Activated CD4-positive, alpha-beta T cell treated with anti-CD3 and anti-CD28 coated beads, Interleukin-2, amount 10 ng/mL, durations not matched to agents 24 days and 14 days (primary cell): ENCODE measurements at regions not wholly inside any gene's neighbourhood (a gene's known extent, or its start where the extent isn't known, plus 50 kb on each side); places are given as distances from the start of the nearest gene placed in this dataset.

Source experiments
- DNase-seq: peaks from one replicate; pipeline ENCODE4 v3.0.0; 2022
- H3K27ac Mint-ChIP-seq: one replicate; pipeline ENCODE4 v1.8.0; 2022; ENCODE audit warnings: mild to moderate bottlenecking, mixed read lengths
- H3K27me3 Mint-ChIP-seq: one replicate; pipeline ENCODE4 v1.8.0; 2022; ENCODE audit warnings: mixed read lengths
- H3K36me3 Mint-ChIP-seq: one replicate; pipeline ENCODE4 v1.8.0; 2022; ENCODE audit warnings: low read depth, mild to moderate bottlenecking, mixed read lengths
- H3K4me1 Mint-ChIP-seq: one replicate; pipeline ENCODE4 v1.8.0; 2021; ENCODE audit warnings: mixed read lengths
- H3K4me3 Mint-ChIP-seq: one replicate; pipeline ENCODE4 v1.8.0; 2022; ENCODE audit warnings: mild to moderate bottlenecking, moderate library complexity, mixed read lengths
- H3K9me3 Mint-ChIP-seq: one replicate; pipeline ENCODE4 v1.8.0; 2021; ENCODE audit warnings: mixed read lengths
- intact Hi-C: fragments of 100-400 bp; cut with micrococcal nuclease; formaldehyde crosslinking; loops from one replicate; pipeline ENCODE4 v1.15.1; 2023

GRCh38 chr12:66885115-66885875, 206.4 kb upstream of the GRIP1 start:
- no peak overlapping the region for H3K27ac Mint-ChIP-seq
- no peaks in the 10 kb centered on the region for H3K9me3 Mint-ChIP-seq
- intact Hi-C loops: no loop called here
- H3K4me1 Mint-ChIP-seq: no peaks in the 10 kb centered on the region
- H3K4me3 Mint-ChIP-seq: no peak overlapping the region
- H3K27me3 Mint-ChIP-seq: no peaks in the 10 kb centered on the region
- no peaks in the 10 kb centered on the region for H3K36me3 Mint-ChIP-seq
- DNase-seq: no peak

DNA sequence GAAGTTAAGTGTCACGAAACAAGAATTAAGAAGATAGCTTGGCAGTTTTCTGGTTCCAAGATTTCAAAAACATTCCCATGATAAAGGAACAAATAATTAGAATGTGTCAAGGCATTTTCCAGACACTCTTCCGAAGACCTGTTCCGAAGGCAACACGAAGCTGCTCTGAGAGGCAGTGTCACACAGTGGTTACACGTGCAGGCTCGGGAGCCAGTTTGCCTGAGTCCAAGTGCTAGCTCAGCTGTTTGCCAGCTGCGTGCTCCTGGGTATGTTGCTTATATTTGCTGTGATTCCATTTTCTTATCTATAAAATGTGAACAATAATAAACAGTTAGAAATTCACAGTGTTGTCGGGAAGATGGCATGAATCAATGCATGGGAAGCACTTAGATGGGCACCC, 217.9 kb upstream of the GRIP1 start:
- peaks cover 7% of the 10 kb centered on the region for H3K4me1 Mint-ChIP-seq
- no peaks in the 10 kb centered on the region for H3K36me3 Mint-ChIP-seq
- no peaks in the 10 kb centered on the region for H3K27me3 Mint-ChIP-seq
- H3K27ac Mint-ChIP-seq: no peak overlapping the region
- peaks cover 3% of the 10 kb centered on the region for H3K9me3 Mint-ChIP-seq
- DNase-seq: no peak
- no peak overlapping the region for H3K4me3 Mint-ChIP-seq
- intact Hi-C loops: no loop called here

DNA sequence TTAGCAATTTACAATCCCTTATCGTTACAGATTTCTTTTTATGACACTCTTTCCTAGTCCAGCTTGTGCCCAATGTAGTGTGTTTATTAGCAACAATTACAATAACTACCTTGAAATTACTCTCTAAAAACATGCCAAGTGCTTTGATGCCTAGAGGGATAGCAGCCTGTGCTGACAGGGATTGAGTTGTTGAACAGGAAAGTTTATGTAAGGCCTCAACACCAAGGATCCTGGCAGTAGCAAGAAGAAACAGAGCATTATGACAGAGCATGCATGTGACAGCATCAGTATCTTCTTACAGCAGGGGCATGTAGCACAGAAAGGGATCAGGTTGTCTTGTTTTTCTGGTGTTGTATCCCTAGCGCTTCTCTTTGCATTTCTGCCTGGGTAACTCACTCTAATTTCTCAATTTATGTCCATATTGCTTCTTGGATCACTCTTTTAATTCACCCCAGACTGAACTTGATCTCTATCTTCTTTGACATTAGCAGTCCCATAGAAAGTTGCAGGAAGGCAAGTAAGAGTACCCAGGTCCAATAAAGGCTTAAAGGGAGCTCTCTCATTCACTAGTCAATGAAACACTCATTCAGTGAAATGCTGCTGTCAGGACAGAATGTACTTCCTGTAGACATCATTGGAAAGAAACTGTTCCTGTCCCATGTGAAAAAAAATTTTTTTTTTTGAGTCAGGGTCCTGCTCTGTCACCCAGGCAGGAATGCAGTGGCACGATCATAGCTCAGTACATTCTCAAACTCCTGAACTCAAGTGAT, 220.0 kb upstream of the GRIP1 start:
- intact Hi-C loops: no loop called here
- H3K27ac Mint-ChIP-seq: no peak overlapping the region
- H3K4me3 Mint-ChIP-seq: no peak overlapping the region
- no peaks in the 10 kb centered on the region for H3K36me3 Mint-ChIP-seq
- H3K4me1 Mint-ChIP-seq: peaks cover 7% of the 10 kb centered on the region
- no peak for DNase-seq
- H3K27me3 Mint-ChIP-seq: no peaks in the 10 kb centered on the region
- H3K9me3 Mint-ChIP-seq: peaks cover 1% of the 10 kb centered on the region

GRCh38 chr12:66899588-66899987, 220.7 kb upstream of the GRIP1 start:
- no peak overlapping the region for H3K27ac Mint-ChIP-seq
- no peak for DNase-seq
- no peaks in the 10 kb centered on the region for H3K27me3 Mint-ChIP-seq
- H3K4me3 Mint-ChIP-seq: no peak overlapping the region
- intact Hi-C loops: no loop called here
- peaks cover 7% of the 10 kb centered on the region for H3K4me1 Mint-ChIP-seq
- no peaks in the 10 kb centered on the region for H3K9me3 Mint-ChIP-seq
- no peaks in the 10 kb centered on the region for H3K36me3 Mint-ChIP-seq

GRCh38 chr12:66900616-66901015, 221.7 kb upstream of the GRIP1 start:
- peaks cover 7% of the 10 kb centered on the region for H3K4me1 Mint-ChIP-seq
- H3K27me3 Mint-ChIP-seq: no peaks in the 10 kb centered on the region
- intact Hi-C loops: no loop called here
- H3K4me3 Mint-ChIP-seq: no peak overlapping the region
- no peak for DNase-seq
- no peaks in the 10 kb centered on the region for H3K9me3 Mint-ChIP-seq
- H3K36me3 Mint-ChIP-seq: no peaks in the 10 kb centered on the region
- H3K27ac Mint-ChIP-seq: no peak overlapping the region

- Mint-ChIP-seq H3K27me3 (no peaks in the 10 kb centered on the region), H3K4me3 (no peak overlapping the region), H3K4me1 (peaks cover 7% of the 10 kb centered on the region), H3K36me3 (no peaks in the 10 kb centered on the region), H3K27ac (no peak overlapping the region), H3K9me3 (no peaks in the 10 kb centered on the region)
- DNase-seq: no peak
- intact Hi-C loops: no loop called here
Observed at GRCh38 chr12:66901138-66901932, 222.5 kb upstream of the GRIP1 start.

DNA sequence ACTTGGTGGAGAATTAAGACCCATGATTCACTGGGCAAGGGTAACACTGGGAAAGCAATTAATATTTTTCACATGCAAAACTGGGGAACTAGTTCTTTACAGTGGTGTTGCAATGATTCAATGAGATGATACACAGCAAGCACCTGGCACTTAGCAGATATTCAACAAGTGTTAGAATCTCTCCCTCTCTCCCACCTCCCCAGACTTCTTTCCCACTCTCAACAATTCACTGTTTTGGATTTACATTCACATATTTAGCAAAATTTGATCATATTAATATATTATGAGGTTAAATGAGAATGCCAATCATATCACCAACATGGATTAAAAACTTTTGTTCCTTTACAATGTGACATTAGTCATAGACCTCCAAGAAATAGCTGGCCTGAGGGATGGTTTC, 223.1 kb upstream of the GRIP1 start:
- H3K27ac Mint-ChIP-seq: no peak overlapping the region
- no peaks in the 10 kb centered on the region for H3K36me3 Mint-ChIP-seq
- no peak overlapping the region for H3K4me3 Mint-ChIP-seq
- H3K9me3 Mint-ChIP-seq: no peaks in the 10 kb centered on the region
- no peaks in the 10 kb centered on the region for H3K27me3 Mint-ChIP-seq
- intact Hi-C loops: no loop called here
- peaks cover 7% of the 10 kb centered on the region for H3K4me1 Mint-ChIP-seq
- DNase-seq: no peak

GRCh38 chr12:66903782-66904396, 225.0 kb upstream of the GRIP1 start:
- Mint-ChIP-seq H3K27me3 (no peaks in the 10 kb centered on the region), H3K4me3 (no peak overlapping the region)
- intact Hi-C loops: no loop called here

GRCh38 chr12:66905201-66905600, 226.3 kb upstream of the GRIP1 start:
- Mint-ChIP-seq H3K27ac (no peak overlapping the region), H3K4me3 (no peak overlapping the region), H3K4me1 (peaks cover 11% of the 10 kb centered on the region), H3K27me3 (no peaks in the 10 kb centered on the region), H3K36me3 (no peaks in the 10 kb centered on the region), H3K9me3 (no peaks in the 10 kb centered on the region)
- intact Hi-C loops: no loop called here
- no peak for DNase-seq

More at GRCh38 chr12:66903782-66904396, 225.0 kb upstream of the GRIP1 start:
- H3K36me3 Mint-ChIP-seq: no peaks in the 10 kb centered on the region
- no peak for DNase-seq
- H3K9me3 Mint-ChIP-seq: no peaks in the 10 kb centered on the region
- peaks cover 7% of the 10 kb centered on the region for H3K4me1 Mint-ChIP-seq
- H3K27ac Mint-ChIP-seq: no peak overlapping the region

DNA sequence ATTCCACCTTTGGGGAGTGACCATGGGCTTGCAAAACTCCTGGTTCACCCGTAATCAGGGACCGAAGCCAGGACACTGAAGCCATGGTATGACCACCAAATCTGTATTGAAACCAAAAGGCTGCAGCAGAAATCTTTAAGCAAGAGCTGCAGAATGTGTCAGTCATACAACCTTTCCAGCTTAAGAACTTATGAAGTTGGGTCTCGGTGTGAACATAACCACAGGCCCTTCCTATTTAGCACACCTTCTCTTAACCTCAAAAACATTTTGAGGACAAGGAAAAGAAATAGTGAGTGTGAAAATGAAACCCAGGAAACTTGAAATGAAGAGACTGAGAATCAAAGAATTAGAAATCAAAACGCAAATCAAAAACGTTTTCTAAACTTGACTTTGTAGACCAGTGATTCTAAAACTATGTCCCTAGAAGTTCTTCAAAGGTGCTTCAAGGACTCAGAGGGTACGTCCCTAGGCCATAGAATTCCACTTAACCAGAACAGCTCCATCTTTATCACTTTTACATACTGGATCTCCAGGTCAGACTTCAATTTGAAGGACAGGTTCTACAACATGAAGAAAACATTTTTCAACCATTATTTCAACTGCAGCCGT, 231.6 kb upstream of the GRIP1 start:
- H3K4me3 Mint-ChIP-seq: no peak overlapping the region
- DNase-seq: no peak
- peaks cover 8% of the 10 kb centered on the region for H3K4me1 Mint-ChIP-seq
- H3K9me3 Mint-ChIP-seq: no peaks in the 10 kb centered on the region
- H3K27me3 Mint-ChIP-seq: no peaks in the 10 kb centered on the region
- intact Hi-C loops: no loop called here
- H3K27ac Mint-ChIP-seq: no peak overlapping the region
- H3K36me3 Mint-ChIP-seq: no peaks in the 10 kb centered on the region

DNA sequence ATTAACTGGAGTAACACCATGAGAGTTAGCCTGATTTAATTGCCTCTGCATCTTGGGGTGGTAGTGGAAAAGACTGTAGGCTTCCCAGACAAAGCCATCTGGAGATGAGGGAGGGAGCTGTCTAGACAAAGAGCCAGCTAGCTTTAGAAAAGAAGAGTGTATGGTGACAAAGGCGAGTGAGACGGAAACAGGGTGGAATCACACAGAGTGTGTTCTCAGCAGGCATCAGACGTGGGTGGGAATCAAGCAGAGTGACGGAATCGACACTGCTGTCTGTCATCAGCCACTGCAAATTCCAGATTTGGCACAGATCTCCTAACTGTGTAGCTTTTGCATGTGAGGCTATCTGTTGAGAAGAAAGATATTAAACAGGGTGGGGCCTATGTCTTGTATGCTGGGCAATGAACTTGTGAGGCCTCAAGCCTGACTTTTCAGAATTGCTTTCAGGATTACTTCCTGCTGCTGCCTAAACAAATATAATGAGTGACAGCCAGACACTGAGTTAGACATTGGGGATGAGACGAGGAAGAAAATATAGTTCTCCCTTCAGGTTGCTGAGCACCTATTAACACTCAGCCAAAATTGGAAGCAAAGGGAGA, 236.5 kb upstream of the GRIP1 start:
- H3K9me3 Mint-ChIP-seq: no peaks in the 10 kb centered on the region
- no peaks in the 10 kb centered on the region for H3K27me3 Mint-ChIP-seq
- intact Hi-C loops: no loop called here
- H3K4me3 Mint-ChIP-seq: no peak overlapping the region
- no peak overlapping the region for H3K27ac Mint-ChIP-seq
- no peak for DNase-seq
- peaks cover 2% of the 10 kb centered on the region for H3K4me1 Mint-ChIP-seq
- H3K36me3 Mint-ChIP-seq: no peaks in the 10 kb centered on the region

- Mint-ChIP-seq H3K4me3 (no peak overlapping the region), H3K9me3 (no peaks in the 10 kb centered on the region), H3K36me3 (no peaks in the 10 kb centered on the region), H3K27ac (no peak overlapping the region), H3K27me3 (no peaks in the 10 kb centered on the region), H3K4me1 (no peaks in the 10 kb centered on the region)
- DNase-seq: no peak
- intact Hi-C loops: no loop called here
Observed at GRCh38 chr12:66916189-66916588, 237.3 kb upstream of the GRIP1 start.

GRCh38 chr12:66919466-66919865, 240.6 kb upstream of the GRIP1 start:
- no peaks in the 10 kb centered on the region for H3K9me3 Mint-ChIP-seq
- DNase-seq: no peak
- no peaks in the 10 kb centered on the region for H3K4me1 Mint-ChIP-seq
- H3K27ac Mint-ChIP-seq: no peak overlapping the region
- H3K36me3 Mint-ChIP-seq: no peaks in the 10 kb centered on the region
- H3K27me3 Mint-ChIP-seq: no peaks in the 10 kb centered on the region
- H3K4me3 Mint-ChIP-seq: no peak overlapping the region
- intact Hi-C loops: no loop called here
